ENCODE measurements at regions not wholly inside any gene's neighbourhood (a gene's known extent, or its start where the extent isn't known, plus 50 kb on each side); places are given as distances from the start of the nearest gene placed in this dataset.
A peak's percentile ranks its signal among the peaks of the same experiment; 100 is the strongest.

GRCh38 chr2:221836095-221836494, 264.0 kb upstream of the EPHA4 start:
- no peak for TF ChIP-seq EZH2phosphoT487 (IDR thresholded peaks at IDR 0.05; ENCODE audit: borderline replicate concordance, low read length)
- TF ChIP-seq, protein P1, sequence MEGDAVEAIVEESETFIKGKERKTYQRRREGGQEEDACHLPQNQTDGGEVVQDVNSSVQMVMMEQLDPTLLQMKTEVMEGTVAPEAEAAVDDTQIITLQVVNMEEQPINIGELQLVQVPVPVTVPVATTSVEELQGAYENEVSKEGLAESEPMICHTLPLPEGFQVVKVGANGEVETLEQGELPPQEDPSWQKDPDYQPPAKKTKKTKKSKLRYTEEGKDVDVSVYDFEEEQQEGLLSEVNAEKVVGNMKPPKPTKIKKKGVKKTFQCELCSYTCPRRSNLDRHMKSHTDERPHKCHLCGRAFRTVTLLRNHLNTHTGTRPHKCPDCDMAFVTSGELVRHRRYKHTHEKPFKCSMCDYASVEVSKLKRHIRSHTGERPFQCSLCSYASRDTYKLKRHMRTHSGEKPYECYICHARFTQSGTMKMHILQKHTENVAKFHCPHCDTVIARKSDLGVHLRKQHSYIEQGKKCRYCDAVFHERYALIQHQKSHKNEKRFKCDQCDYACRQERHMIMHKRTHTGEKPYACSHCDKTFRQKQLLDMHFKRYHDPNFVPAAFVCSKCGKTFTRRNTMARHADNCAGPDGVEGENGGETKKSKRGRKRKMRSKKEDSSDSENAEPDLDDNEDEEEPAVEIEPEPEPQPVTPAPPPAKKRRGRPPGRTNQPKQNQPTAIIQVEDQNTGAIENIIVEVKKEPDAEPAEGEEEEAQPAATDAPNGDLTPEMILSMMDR (conservative IDR thresholded peaks at IDR 0.05; ENCODE audit: low read depth, low read length), result 0 out of 2 replicates have a peak, but pooled peaks have one; percentile 18
- ATAC-seq (0 out of 2 replicates have a peak, but pooled peaks have one; percentile 43), DNase-seq (peak; percentile 34)
- Histone ChIP-seq H3K4me3 (ENCODE audit: low read length) (no peak overlapping the region), H3K4me1 (ENCODE audit: insufficient read depth, low read length) (no peaks in the 10 kb centered on the region), H3K9me2 (replicated peaks; ENCODE audit: low read length) (no peaks in the 10 kb centered on the region), H3K27me3 (ENCODE audit: low read length) (peaks cover 23% of the 10 kb centered on the region; the same call in 1 of the 2 replicates), H4K20me1 (ENCODE audit: low read length) (no peaks in the 10 kb centered on the region), H3K4me2 (ENCODE audit: low read length) (peak overlapping the region; percentile 36; the same call in 1 of the 2 replicates), H3F3A (ENCODE audit: low read length, unreplicated experiment) (no peaks in the 10 kb centered on the region), H3K27ac (ENCODE audit: low read length) (no peak overlapping the region), H3K9ac (ENCODE audit: low read length) (no peak overlapping the region), H3K36me3 (ENCODE audit: low read depth, low read length) (no peaks in the 10 kb centered on the region), H3K79me2 (ENCODE audit: low read length) (no peaks in the 10 kb centered on the region), H3K9me3 (ENCODE audit: low read length) (no peaks in the 10 kb centered on the region), H2AFZ (ENCODE audit: low read length) (peak overlapping the region; percentile 35; the same call in 1 of the 2 replicates)
- intact Hi-C loops (cut with micrococcal nuclease), result no loop called here
- no TSS peak for BruUV-seq (replicated peaks)
- ChIA-PET POLR2A (ENCODE audit: unreplicated experiment) (interaction anchor here (0.6 kb wide), 1 partner anchor 43 kb away, joined by 20 read pairs; no protein-coding TSS in a partner anchor), CTCF (no interaction called here)

DNA sequence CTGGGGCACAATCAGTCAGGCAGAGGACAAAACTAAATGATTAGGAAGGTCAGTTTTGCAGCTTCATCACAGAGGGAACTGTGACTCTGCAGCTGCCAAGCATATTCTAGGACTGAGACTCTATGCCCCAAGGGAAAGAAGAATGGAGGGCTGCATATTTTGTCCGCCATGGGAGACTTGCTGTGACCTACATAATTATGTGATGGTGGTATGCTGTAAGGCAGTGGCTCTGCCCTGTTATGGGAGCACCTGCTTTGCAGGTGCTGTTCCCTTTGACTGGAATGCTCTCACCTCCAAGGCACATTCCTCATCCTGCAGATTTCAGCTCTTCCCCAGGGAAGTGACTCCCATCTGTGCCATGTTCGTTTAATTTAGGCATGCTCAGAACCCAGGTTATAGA, 261.9 kb upstream of the EPHA4 start:
- no peak for TF ChIP-seq EZH2 (IDR thresholded peaks at IDR 0.05; ENCODE audit: low read length, unreplicated experiment)
- no peak for TF ChIP-seq EZH2phosphoT487 (IDR thresholded peaks at IDR 0.05; ENCODE audit: borderline replicate concordance, low read length)
- TF ChIP-seq, protein P1 (conservative IDR thresholded peaks at IDR 0.05; ENCODE audit: low read depth, low read length), result no peak
- H3K9me2 ChIP-seq (replicated peaks; ENCODE audit: low read length), result no peaks in the 10 kb centered on the region
- no peak overlapping the region for H3K4me3 ChIP-seq (ENCODE audit: low read length)
- no peak overlapping the region for H3K9ac ChIP-seq (ENCODE audit: low read length)
- ChIA-PET POLR2A (ENCODE audit: unreplicated experiment) (no interaction called here), CTCF (no interaction called here)
- H3K27ac ChIP-seq (ENCODE audit: low read length), result no peak overlapping the region
- H2AFZ ChIP-seq (ENCODE audit: low read length), result no peak overlapping the region
- DNase-seq, result no peak
- H3K36me3 ChIP-seq (ENCODE audit: low read depth, low read length), result no peaks in the 10 kb centered on the region
- intact Hi-C loops (cut with micrococcal nuclease), result no loop called here
- H3K4me2 ChIP-seq (ENCODE audit: low read length), result no peak overlapping the region
- H3K79me2 ChIP-seq (ENCODE audit: low read length), result no peaks in the 10 kb centered on the region
- no peaks in the 10 kb centered on the region for H3K9me3 ChIP-seq (ENCODE audit: low read length)
- H3K4me1 ChIP-seq (ENCODE audit: insufficient read depth, low read length), result no peaks in the 10 kb centered on the region
- no peaks in the 10 kb centered on the region for H3F3A ChIP-seq (ENCODE audit: low read length, unreplicated experiment)
- no TSS peak for BruUV-seq (replicated peaks)
- H4K20me1 ChIP-seq (ENCODE audit: low read length), result no peaks in the 10 kb centered on the region
- ATAC-seq, result no peak
- peaks cover 34% of the 10 kb centered on the region; the same call in 1 of the 2 replicates for H3K27me3 ChIP-seq (ENCODE audit: low read length)

DNA sequence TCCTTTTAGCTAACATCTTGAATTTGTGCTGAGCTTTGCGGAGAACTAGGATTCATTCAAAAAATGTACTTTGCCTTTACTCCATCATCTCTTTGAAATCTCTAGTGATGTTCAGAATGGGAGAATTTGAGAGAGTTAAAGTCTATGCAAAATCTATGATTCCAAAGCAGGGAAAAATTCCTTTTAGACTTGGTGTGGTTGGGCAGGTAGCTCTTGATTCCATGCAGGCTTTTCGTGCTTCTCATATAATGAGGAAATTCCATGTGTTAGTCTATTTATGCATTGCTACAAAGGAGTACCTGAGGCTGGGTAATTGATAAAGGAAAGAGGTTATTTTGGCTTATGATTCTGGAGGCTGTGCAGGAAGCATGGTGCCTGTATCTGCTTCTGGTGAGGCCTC, 258.9 kb upstream of the EPHA4 start:
- H3K9me3 ChIP-seq (ENCODE audit: low read length), result no peaks in the 10 kb centered on the region
- POLR2A ChIA-PET (ENCODE audit: unreplicated experiment), result interaction anchor here (0.7 kb wide), 1 partner anchor 54 kb away, joined by 6 read pairs; no protein-coding TSS in a partner anchor
- CTCF ChIA-PET, result no interaction called here
- H2AFZ ChIP-seq (ENCODE audit: low read length), result no peak overlapping the region
- no TSS peak for BruUV-seq (replicated peaks)
- no peak overlapping the region for H3K4me3 ChIP-seq (ENCODE audit: low read length)
- H4K20me1 ChIP-seq (ENCODE audit: low read length), result no peaks in the 10 kb centered on the region
- no peaks in the 10 kb centered on the region for H3K79me2 ChIP-seq (ENCODE audit: low read length)
- H3K4me1 ChIP-seq (ENCODE audit: insufficient read depth, low read length), result no peaks in the 10 kb centered on the region
- H3K9ac ChIP-seq (ENCODE audit: low read length), result no peak overlapping the region
- H3F3A ChIP-seq (ENCODE audit: low read length, unreplicated experiment), result no peaks in the 10 kb centered on the region
- DNase-seq (no peak), ATAC-seq (no peak)
- H3K27ac ChIP-seq (ENCODE audit: low read length), result no peak overlapping the region
- H3K9me2 ChIP-seq (replicated peaks; ENCODE audit: low read length), result no peaks in the 10 kb centered on the region
- H3K27me3 ChIP-seq (ENCODE audit: low read length), result peaks cover 34% of the 10 kb centered on the region; the same call in 1 of the 2 replicates
- TF ChIP-seq EZH2phosphoT487 (IDR thresholded peaks at IDR 0.05; ENCODE audit: borderline replicate concordance, low read length), result no peak
- TF ChIP-seq EZH2 (IDR thresholded peaks at IDR 0.05; ENCODE audit: low read length, unreplicated experiment), result no peak
- TF ChIP-seq, protein P1 (conservative IDR thresholded peaks at IDR 0.05; ENCODE audit: low read depth, low read length), result no peak
- intact Hi-C loops (cut with micrococcal nuclease), result no loop called here
- H3K4me2 ChIP-seq (ENCODE audit: low read length), result no peak overlapping the region
- H3K36me3 ChIP-seq (ENCODE audit: low read depth, low read length), result no peaks in the 10 kb centered on the region
